Heart right ventricle (tissue), 16 donors: ENCODE measurements at regions not wholly inside any gene's neighbourhood (a gene's known extent, or its start where the extent isn't known, plus 50 kb on each side); places are given as distances from the start of the nearest gene placed in this dataset.

Experiments used
- ATAC-seq, 8 donors: fragments of 200-7000 bp; cut with Tn5 transposase; one replicate each; pipeline ENCODE4 v1.9.1; 2020; ENCODE audit warnings: mild to moderate bottlenecking in 8 of 8, moderate library complexity in 8 of 8, moderate number of reproducible peaks in 1 of 8
- DNase-seq, 2 donors: peaks; one replicate each; pipeline ENCODE4 v3.0.0-alpha.2; 2020
- H3K27ac ChIP-seq, 10 donors: fragments of 200-600 bp; sonication (generic) in 2 of 10; one replicate each; pipeline versions ENCODE4 v1.5.0 to v1.8.0; 2020 to 2022; ENCODE audit warnings: mild to moderate bottlenecking in 3 of 10
- H3K27me3 ChIP-seq, 7 donors: fragments of 200-600 bp; one replicate each; pipeline ENCODE4 v1.8.0; 2021 to 2022; ENCODE audit warnings: mild to moderate bottlenecking in 2 of 7
- H3K36me3 ChIP-seq, 9 donors: fragments of 200-600 bp; sonication (generic) in 1 of 9; one replicate each; pipeline versions ENCODE4 v1.5.0 to v1.8.0; 2020 to 2022; ENCODE audit warnings: mild to moderate bottlenecking in 2 of 9
- H3K4me1 ChIP-seq, 9 donors: fragments of 200-600 bp; sonication (generic) in 1 of 9; one replicate each; pipeline versions ENCODE4 v1.5.0 to v1.8.0; 2020 to 2022; ENCODE audit warnings: mild to moderate bottlenecking in 4 of 9
- H3K4me3 ChIP-seq, 10 donors: fragments of 200-600 bp; sonication (generic) in 2 of 10; one replicate each; pipeline versions ENCODE4 v1.5.0 to v1.8.0; 2020 to 2022; ENCODE audit warnings: mild to moderate bottlenecking in 7 of 10, moderate library complexity in 2 of 10
- H3K9me3 ChIP-seq, 11 donors: fragments of 200-600 bp in 10 of 11; sonication (generic) in 2 of 11; one replicate each; pipeline versions ENCODE4 v1.5.0 to v1.8.0; 2013 to 2022; ENCODE audit warnings: mild to moderate bottlenecking in 2 of 11, control low read depth in 1 of 11, moderate library complexity in 1 of 11
- CTCF ChIP-seq, 9 donors: fragments of 200-600 bp; sonication (generic) in 2 of 9; IDR thresholded peaks; one replicate each; pipeline versions ENCODE4 v1.5.0 to v1.8.0; 2021 to 2022; ENCODE audit warnings: antibody characterized with exemption in 9 of 9, mild to moderate bottlenecking in 5 of 9, moderate library complexity in 1 of 9
- WGBS, 2 donors: extraction: QIAGEN DNeasy Blood & Tissue Kit; methylation state at CpG; one replicate each; pipeline ENCODE4 v1.1.7; 2013; ENCODE audit warnings: inconsistent platforms in 1 of 2; 5-methylcytosine and 5-hydroxymethylcytosine counted together
- intact Hi-C, 10 donors: fragments of 100-400 bp; cut with DNase I; formaldehyde crosslinking; loops; one replicate each; pipeline versions ENCODE4 v1.11.1 to v1.14.2; 2022
- donor health status: Arrhythmogenic right ventricular cardiomyopathy.
- donor health status: ischemic (EF 13 %, LVEDD 7.1; RV severe dilation, severe dysfunction).
- donor health status: healthy with polysubstance abuse.
- donor health status: DM: no; HTN: yes; CAD: no.
- donor health status: DM: no; HTN: no; CAD: no.
- donor health status: ischemic (EF 25% LVEDD 6.9; RV normal size, moderate dysfunction).
- donor health status: ischemic (EF 25% LVEDD 5.7; RV mildly dilated, moderate dysfunction).
- donor health status: healthy.
- donor health status: DM: yes; HTN: yes; CAD: no.
- donor health status: Ischemic cardiomyopathy.
- donor health status: ischemic (EF 35%, LVEDD 5.7; RV mildly dilated, moderate dysfunction).
- donor health status: nonischemic (EF 11% LVEDD 7.7; RV severe dilation, severe dysfunction).
- donor health status: DM: yes; HTN: yes; CAD: no.
- donor health status: PGD.
- donor health status: ischemic (EF 29% LVEDD 5.4; RV normal size, mild dysfunction).
- donor health status: nonischemic (EF 23%, LVEDD 6.1; RV moderate dilation, normal function).

- Histone ChIP-seq H3K27me3 (peaks cover 0 to 48% (median 18%) of the 10 kb centered on the region in 7 donors), H3K4me3 (no peak overlapping the region), H3K4me1 (no peaks in the 10 kb centered on the region), H3K9me3 (no peaks in the 10 kb centered on the region), H3K27ac (no peak overlapping the region), H3K36me3 (no peaks in the 10 kb centered on the region)
- no peak for TF ChIP-seq CTCF (IDR thresholded peaks at IDR 0.05)
- 70 to 79% methylated on average over 5 of the region's 5 CpGs for WGBS, 2 donors
- DNase-seq = no peak
- no peak for ATAC-seq
- intact Hi-C loops = loop anchor here in 3 of 10 donors (10.0 kb wide), 3 partner anchors 282 to 1852 kb away; no protein-coding TSS in a partner anchor
Measured at GRCh38 chr12:127386723-127387122, 880.2 kb upstream of the TMEM132C start.

- intact Hi-C loops = loop anchor here in 3 of 10 donors (10.0 kb wide), 3 partner anchors 284 to 1854 kb away; no protein-coding TSS in a partner anchor
- ATAC-seq = no peak
- DNase-seq = no peak
- Histone ChIP-seq H3K4me3 (no peak overlapping the region), H3K36me3 (no peaks in the 10 kb centered on the region), H3K4me1 (no peaks in the 10 kb centered on the region), H3K9me3 (no peaks in the 10 kb centered on the region), H3K27ac (no peak overlapping the region), H3K27me3 (peaks cover 0 to 49% (median 23%) of the 10 kb centered on the region in 7 donors)
- TF ChIP-seq CTCF (IDR thresholded peaks at IDR 0.05) = no peak
- 73 to 74% methylated on average over 7 of the region's 7 CpGs for WGBS, 2 donors
Measured at GRCh38 chr12:127388985-127389384, 878.0 kb upstream of the TMEM132C start.

- ATAC-seq (no peak), DNase-seq (no peak)
- no peak for TF ChIP-seq CTCF (IDR thresholded peaks at IDR 0.05)
- no peaks in the 10 kb centered on the region for H3K4me1 ChIP-seq
- H3K4me3 ChIP-seq = no peak overlapping the region
- H3K27ac ChIP-seq = no peak overlapping the region
- peaks cover 0 to 50% (median 23%) of the 10 kb centered on the region in 7 donors for H3K27me3 ChIP-seq
- intact Hi-C loops = loop anchor here in 3 of 10 donors (10.0 kb wide), 3 partner anchors 285 to 1855 kb away; no protein-coding TSS in a partner anchor
- no peaks in the 10 kb centered on the region for H3K36me3 ChIP-seq
- no peaks in the 10 kb centered on the region for H3K9me3 ChIP-seq
- WGBS, 2 donors = 5 to 10% methylated on average over 2 of the region's 2 CpGs
Measured at GRCh38 chr12:127389923-127390322, 877.0 kb upstream of the TMEM132C start.

- 58 to 69% methylated on average over 4 of the region's 4 CpGs for WGBS, 2 donors
Measured at GRCh38 chr12:127393465-127393864, 873.5 kb upstream of the TMEM132C start.

More at GRCh38 chr12:127393465-127393864, 873.5 kb upstream of the TMEM132C start:
- no peak for TF ChIP-seq CTCF (IDR thresholded peaks at IDR 0.05)
- no peak for ATAC-seq
- intact Hi-C loops = no loop called here
- no peak for DNase-seq
- H3K4me3 ChIP-seq = no peak overlapping the region
- H3K27me3 ChIP-seq = peaks cover 0 to 45% (median 11%) of the 10 kb centered on the region in 7 donors
- no peaks in the 10 kb centered on the region for H3K36me3 ChIP-seq
- no peak overlapping the region for H3K27ac ChIP-seq
- no peaks in the 10 kb centered on the region for H3K4me1 ChIP-seq
- H3K9me3 ChIP-seq = no peaks in the 10 kb centered on the region
